NCI-H69 (cell line): ENCODE measurements at regions not wholly inside any gene's neighbourhood (a gene's known extent, or its start where the extent isn't known, plus 50 kb on each side); places are given as distances from the start of the nearest gene placed in this dataset.
"Not testable (repeated sequence)": the region's sequence is repeated elsewhere in the genome, so short reads cannot be mapped to it uniquely, and the experiment has no call there.

Experiments
- DNase-seq: peaks from one replicate; lab custom pipeline; 2025; lab: John Stamatoyannopoulos, UW

DNA sequence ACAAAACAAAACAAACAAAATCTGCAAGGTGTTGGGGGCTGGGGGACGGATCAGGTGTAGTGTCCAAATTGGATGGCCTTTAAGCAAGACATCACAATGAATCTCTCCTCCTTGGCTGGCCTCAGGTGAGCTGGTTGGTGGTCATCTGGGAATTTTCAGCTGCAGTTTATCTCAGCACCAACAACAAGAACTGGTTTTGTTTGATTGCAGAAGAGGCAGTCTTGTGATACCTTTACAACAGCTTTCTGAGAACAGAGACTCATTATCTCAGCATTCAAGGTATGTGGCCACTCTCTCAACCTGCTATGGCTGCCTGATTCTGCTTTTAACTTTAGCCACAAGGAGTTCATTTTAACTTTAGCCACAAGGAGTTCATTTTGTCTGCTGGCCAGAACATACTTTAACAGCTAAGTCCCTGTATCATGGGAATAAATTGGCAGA is 1543.4 kb downstream of the EFNA5 start:
- DNase-seq: no peak

DNA sequence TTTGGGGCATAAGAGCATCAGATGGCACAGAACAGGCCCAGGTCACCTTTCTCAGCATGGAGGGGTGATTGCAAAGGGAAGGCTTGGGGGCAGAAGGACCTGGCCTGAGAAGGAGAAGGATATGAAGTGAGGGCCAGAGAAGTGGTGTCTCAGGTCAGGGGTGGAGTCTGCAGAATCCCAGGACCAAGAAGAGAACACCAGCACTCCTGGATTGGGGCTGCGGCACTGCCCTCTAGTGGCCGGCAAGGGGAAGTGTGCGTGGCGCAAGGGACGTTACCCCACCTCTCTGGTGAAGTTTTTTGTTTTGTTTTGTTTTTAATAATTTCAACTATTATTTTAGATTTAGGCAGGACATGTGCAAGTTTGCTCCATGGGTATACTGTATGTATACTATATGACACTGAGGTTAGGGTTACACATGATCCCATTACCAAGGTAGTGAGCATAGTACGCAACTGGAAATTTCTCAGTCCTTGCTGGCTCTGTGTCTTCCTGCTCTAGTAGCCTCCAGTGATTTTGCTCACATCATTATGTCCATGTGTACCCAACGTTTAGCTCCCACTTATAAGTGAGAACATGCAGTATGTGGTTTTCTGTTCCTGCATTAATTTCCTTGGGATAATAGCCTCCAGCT is 1548.6 kb downstream of the EFNA5 start:
- peak; percentile 51 for DNase-seq

DNA sequence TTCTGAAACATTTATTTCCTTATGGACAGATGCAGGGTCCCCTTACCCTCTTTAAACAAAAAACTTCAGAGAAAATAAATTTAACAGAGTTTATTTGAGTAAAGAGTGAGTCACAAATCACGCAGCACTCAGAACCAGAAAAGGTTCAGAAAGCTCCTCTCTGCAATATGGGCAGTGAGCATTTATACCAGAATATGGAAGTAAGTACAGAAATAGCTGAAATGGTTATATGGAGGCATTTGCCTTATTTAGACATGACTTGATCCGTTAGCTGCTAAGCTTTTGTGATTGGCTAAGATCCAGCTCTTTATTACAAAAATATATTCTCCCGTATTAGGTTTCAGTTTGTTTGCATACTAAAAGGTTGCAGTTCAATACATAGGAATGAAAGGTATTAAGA is 1554.1 kb downstream of the EFNA5 start:
- no peak for DNase-seq

DNA sequence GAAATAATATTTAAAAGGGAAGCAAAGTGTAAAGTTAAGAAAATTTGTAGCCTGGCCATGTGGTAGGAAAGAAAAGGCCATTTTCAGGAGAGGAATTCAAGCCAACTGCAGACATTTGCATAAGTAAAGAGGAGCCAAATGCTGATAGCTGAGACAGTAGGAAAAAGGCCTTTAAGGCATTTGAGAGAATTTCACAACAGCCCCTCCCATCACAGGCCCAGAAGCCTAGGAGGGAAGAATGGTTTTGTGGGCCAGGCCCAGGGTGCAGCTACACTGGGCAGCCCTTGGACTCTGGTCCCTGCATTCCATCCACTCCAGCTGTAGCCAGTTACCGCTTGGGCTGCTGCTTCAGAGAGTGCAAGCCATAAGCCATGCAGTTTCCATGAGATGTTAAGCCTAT is 1556.8 kb downstream of the EFNA5 start:
- DNase-seq: no peak

DNA sequence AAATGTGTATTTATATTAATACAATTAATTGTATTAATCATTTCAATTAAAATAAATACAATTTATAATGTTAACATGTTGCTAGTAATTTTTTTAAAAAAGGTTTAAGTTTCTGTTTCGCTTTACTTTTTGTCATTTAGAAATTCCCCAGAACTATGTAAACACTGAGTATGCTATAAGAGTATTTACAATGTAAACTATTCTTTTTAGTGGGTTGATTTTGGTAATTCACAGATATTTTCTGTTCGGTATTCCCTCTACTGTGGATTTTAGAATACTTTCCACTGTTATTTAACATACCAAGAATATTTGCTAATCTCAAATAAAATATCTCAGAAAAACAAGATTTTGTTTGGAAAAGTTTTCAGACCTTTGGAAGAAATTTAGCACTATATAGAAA is 1564.4 kb downstream of the EFNA5 start:
- no peak for DNase-seq

DNA sequence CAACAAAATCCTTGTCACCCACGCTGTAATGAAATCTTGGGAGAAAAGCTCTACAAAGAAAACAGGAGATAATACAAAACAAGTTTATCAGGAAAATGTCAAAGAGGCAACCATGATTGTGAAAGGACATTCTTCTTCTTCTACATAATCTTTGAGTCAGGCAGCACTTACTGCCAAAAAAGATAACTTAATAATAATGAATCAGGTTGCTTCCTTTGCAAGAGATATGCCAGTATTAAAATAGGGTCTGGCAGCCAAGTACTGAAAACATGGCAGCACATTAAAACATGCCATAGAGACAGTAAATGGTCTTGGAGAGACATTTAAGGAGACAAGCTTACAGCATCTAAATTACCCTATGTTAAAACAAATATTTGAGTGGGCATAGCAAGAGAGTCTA is 1573.4 kb downstream of the EFNA5 start:
- DNase-seq: peak; percentile 77

DNA sequence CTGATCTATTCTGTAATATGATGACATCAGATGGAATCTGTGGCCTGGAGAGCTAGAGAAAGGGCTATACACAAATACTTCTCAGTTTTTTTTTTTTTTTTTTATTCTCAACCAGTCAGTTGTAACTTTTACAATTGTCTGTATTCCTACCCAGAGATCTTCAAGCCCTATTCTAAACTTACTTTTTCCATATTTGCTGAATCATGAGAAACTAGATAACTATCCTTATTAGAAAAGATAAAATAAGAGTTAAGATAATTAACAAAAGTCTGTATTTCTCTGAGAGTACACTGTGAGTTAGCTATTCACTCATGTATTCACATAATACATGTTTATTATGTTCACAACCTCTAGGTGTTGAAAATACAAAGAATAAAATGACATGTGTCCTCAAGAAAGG is 1575.9 kb downstream of the EFNA5 start:
- DNase-seq: peak; percentile 76

DNA sequence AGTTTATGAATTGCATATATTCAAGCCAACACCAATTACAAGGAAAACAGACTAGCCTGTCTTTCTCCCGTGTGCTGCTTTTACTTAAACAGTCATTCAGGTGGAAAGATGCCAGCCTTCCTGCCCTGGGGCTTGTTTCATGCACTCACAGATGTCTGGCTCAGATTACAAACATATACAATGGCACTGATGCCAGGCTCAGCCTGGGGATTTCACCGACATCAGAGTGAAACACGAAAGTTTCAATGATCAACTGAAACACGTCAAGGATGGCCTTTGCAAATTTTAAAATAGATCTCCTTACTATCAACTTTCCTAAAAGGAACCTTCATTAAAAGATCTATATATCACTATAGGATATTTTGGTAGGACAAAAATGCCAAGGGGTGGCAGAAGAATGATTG is 1576.5 kb downstream of the EFNA5 start:
- peak; percentile 99 for DNase-seq

DNA sequence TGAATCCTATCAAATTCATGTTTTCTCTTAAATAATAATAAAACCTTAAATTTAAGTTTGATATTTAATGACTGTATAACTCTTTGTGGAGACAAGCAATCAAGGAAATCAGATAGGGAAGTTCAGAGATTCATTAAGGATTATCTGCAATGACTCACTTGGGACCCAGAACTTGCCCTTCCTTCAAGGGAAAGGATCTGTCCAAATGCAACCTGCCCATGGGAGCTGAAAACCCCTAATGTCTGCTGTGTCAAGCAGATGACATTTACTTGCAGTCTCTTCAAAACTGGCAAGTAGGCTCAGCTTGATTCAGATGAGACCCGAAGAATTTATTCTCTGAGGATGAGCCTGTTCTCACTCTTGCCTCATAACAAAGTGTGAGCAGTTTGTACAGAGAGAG is 1577.6 kb downstream of the EFNA5 start:
- peak; percentile 78 for DNase-seq

DNA sequence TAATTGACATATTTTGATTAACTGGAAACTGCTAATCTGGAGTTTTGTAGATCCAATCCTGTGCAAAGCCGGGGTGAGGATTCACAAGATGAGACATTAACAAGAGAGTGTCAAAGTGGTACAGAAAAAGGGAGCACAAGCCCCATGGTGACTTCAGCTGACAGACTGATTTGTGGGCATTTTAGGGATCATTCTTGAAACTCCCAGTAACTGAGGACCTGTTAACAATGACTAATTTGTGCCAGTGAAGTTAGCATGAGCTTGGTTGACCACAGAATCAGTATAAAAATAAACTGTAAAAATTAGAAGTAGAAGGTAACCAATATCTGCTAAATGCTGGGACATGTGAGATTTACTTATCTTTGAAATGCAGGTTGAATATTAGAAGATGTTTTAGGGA is 1578.3 kb downstream of the EFNA5 start:
- no peak for DNase-seq

DNA sequence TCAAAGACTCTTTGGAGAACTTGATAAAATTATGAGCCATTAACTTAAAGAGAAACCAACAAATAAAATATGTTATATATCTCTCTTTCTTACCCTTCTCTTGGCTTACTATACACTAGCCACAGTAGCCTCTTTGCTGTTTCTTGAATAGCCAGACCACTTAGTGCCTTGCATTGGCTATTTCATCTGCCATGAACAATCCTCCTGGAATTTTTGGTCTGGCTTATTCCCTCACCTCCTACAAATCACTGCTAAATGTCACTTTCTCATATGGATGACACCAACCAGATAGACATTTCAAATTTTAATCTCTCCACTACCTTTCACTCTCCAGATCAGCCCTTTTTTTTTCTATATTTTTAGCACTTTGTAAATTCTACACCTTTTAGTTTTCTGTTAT is 1581.7 kb downstream of the EFNA5 start:
- no peak for DNase-seq

DNA sequence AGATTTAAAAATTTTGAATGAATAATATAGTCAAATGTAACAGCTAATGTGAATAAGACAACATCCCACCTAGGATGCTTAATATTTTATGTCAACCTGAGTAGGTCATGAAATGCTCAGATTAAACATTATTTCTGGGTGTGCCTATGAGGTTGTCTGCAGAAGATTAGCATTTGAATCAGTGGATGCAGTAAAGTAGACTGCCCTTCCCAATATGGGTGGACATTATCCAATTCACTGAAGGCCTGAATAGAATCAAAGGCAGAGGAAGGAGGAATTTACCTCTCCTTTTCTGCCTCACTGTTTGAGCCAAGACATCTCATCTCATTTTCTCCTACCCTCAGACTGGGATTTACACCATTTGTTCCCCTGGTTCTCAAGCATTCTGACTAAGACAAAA is 1582.3 kb downstream of the EFNA5 start:
- DNase-seq: no peak

DNA sequence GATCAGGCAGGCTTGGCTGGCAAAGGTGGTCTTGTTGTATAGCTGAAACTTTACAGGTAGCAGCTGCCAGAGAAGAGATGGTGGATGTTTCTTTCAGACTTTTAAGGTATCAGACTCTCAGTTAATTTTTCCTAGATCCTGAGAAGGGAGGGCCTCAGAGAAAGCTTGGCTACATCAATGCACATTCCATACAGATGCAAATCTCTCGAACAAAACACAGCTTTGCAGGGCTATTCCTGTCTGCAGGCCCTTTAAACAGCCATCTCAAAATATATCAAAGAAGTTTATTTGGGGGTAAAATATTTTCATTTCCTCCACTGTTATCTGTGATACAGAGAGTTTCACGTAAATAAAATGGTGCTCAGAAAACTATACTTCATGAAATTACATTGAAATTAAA is 1584.4 kb downstream of the EFNA5 start:
- DNase-seq: no peak

DNA sequence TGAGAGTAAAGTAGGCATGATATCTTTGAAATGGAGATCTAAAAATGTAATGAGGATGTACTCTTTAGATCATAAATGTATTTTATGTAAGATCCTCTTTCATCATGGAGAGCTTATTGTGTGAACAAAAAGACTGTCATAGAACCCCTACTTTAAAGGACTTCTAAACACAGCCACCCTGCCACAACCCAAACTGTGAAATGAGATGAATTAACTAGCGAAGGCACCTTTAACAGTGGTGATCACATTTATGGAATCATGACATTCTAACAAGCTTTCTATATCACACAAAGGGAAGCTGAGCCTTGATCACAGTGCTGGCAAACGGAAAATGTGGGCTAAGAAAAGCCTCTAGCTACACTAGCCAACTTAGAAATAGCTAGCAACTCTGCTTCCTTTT is 1585.2 kb downstream of the EFNA5 start:
- DNase-seq: peak; percentile 27

DNA sequence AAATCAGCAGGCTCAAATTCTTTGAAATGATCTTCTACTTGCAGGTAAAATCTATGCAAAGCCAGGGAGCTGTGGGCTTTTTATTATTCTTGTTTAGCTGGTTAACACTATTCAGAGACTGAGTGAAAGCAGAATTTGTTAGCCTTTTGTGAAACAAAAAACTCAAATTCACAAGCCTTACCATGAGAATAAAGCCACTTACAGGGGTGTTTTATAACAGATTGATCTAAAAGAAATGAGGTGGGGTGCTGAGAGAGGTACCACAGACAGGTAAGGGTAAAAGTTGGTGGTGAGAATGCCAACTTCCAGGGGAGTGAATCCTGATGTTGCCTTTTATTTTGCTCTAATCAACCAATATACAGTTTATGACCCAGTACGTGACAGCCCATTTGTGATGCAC is 1585.6 kb downstream of the EFNA5 start:
- no peak for DNase-seq

DNA sequence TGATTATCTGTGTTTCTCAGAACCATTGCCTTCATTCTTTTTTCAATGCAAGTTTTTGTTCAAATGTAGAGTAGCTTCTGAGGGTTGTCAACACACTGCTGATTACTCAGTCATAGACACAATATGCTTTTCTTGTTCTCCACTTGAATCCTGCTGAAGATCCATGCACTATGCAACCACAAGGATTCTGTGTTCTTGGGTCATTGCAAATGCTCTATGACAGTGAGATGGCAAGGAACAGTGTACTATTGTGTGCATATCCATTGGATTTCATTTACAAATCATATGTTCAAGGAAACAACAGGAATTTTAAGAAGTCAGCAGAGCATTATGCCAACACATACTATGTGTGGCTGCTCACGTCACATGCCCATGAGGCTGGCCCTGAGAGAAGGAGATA is 1590.2 kb downstream of the EFNA5 start:
- DNase-seq: no peak

DNA sequence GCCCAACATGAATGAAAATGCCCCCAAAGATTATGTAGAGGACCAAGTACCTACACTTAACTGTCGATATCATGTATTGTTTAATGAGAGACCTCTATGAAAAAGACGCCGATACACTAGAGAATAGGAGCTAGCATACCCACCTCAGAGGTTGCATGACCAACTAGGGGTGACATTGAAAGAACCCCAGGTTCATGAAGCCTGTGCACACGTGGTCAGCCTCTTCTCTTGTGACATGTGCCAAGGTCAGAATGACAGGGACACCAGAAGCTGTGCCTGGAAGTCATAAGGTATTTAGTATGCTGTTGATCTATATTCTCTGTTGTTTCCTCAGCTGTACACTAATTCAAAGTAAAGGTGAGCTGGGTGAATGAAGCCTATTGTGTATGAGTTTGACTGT is 1594.1 kb downstream of the EFNA5 start:
- no peak for DNase-seq

DNA sequence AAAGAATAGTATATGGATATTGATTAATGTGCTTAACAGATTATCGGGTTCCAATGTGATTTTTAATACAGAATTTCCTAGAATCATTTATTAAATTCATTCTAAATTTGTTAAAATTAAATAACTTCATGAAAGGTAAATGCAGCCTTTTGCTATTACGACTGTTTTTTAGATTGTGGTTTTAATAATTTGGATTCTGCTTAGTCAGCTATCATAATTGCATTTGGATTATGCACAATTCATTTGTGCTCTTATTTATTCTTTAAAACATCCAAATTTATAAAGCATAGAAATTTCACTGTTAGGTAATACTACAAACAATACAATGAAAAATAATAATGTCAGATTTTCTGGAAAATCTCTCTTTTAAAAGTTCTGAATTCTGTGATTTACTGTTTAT is 1598.5 kb downstream of the EFNA5 start:
- DNase-seq: no peak

DNA sequence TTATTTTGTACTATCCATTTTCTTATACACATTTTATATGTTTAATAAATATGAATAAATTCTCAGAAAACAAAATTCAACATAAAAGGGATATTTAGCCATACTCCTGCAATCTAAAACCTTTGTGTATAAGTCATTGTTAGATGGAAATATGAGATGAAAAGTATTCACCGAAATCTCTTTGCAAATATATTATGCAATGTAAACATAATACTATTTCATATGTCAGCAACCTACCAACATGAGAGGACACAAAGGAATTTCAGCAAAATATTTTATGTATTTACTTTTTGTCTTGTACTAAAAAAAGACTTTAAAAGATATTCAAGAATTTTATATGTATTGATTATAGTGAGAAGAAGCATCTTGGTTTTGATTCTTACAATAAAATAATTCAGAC is 1623.4 kb downstream of the EFNA5 start:
- no peak for DNase-seq

DNA sequence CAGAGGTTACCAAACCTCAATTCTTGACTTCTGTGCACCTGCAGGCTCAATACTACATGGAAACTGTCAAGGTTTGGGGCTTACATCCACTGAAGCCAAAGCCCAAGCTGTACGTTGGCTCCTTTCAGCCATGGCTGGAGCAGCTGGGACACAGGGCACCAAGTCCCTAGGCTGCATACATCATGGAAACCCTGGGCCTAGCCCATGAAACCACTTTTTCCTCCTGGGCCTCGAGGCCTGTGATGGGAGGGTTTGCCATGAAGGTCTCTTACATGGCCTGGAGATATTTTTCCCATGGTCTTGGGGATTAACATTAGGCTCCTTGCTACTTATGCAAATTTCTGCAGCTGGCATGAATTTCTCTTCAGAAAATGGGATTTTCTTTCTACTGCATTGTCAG is 1638.7 kb downstream of the EFNA5 start:
- DNase-seq: not testable (repeated sequence)

DNA sequence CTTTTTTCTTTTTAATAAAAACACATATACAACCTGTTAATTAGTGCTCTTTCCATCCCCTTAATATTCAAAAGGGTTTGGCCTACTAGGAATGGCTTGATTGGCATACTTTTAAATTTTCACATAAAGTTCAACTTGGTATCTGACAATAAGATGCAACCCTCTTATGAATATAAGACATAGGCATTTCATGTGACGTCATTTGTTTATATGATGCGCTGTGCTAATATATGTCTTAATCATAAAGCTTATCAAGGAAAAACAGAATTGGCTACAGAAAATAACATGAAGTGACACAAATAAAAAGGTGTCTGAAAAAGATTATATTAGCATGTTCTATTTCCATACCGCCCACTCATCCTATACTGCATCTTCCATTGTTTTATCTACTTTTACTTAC is 1642.4 kb downstream of the EFNA5 start:
- no peak for DNase-seq

DNA sequence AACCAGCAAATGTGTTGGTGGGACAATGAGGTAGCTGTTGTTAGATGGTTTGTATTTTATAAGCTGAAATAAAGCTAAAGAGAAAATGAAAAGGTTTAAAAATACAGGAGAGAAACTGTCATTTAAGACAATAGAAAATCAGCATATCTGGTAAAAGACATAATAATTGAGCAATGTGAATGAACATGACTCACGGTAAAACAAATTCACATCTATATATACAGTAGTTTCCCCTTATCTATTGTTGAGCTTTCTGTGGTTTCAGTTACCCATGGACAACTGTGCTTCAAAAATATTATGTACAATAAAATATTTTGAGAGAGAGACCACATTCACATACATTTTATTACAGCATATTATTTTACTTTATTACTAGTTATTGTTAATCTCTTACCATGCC is 1649.8 kb downstream of the EFNA5 start:
- DNase-seq: no peak

DNA sequence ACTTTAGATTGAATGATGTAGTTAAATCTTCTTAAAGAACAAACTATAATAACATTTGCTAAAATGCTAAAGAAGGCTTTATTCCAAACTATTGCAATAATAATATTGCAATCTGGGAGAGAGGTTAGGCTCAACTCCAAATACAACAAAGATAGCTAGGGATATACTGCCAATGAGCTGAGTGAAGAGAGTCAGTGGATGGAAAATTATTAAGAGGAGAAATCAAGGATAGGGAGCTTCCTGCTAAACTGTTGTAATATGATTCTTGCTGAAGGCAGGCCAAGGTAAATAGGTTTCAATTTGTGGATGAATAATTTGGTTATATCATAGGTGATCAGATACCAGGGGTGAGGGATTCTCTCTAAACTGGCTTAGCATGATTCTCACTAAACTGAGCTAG is 1651.5 kb downstream of the EFNA5 start:
- DNase-seq: peak; percentile 39

DNA sequence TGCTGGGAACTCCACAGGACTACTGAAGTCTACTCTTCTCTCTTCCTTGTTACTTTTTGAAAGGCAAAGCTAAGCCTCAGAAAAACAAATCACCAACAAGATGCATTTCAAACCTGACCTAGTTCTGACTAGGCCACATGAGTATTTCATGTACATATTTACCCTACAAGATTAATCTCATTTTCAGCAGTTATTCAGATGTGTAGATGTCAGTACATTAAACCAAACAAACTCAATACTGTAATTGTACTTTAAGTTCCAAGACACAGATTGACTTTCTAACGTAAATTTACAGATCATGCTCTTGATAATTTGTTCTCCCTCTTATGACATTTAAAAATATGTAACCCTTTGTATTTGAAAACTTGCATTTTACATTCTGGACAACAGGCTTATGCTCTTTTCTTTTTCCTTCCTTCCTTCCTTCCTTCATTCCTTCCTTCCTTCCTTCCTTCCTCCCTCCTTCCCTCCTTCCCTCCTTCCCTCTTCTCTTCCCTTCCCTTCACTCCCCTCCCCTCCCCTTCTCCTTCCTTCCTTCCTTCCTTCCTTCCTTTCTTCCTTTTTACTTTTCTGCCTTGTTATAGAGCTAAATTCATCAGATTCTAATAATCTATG is 1653.4 kb downstream of the EFNA5 start:
- DNase-seq: no peak
